IPS-NIHi11 (cell line): ENCODE measurements at regions not wholly inside any gene's neighbourhood (a gene's known extent, or its start where the extent isn't known, plus 50 kb on each side); places are given as distances from the start of the nearest gene placed in this dataset.

Experiments used
- DNase-seq: peaks from one replicate; pipeline ENCODE4 v3.0.0; 2012; ENCODE audit warnings: mixed read lengths, low spot score

GRCh38 chr1:163813251-163813650 is 491.5 kb downstream of the NUF2 start:
- no peak for DNase-seq

- DNase-seq, result no peak
These were observed 498.5 kb downstream of the NUF2 start for GRCh38 chr1:163820226-163820625.

- no peak for DNase-seq
These were observed 499.0 kb downstream of the NUF2 start for GRCh38 chr1:163820766-163821165.

GRCh38 chr1:163821679-163822078 is 499.9 kb downstream of the NUF2 start:
- no peak for DNase-seq

- no peak for DNase-seq
These were observed 501.3 kb downstream of the NUF2 start for GRCh38 chr1:163823017-163823416.

- DNase-seq, result no peak
These were observed 502.3 kb downstream of the NUF2 start for GRCh38 chr1:163824006-163824405.

DNA sequence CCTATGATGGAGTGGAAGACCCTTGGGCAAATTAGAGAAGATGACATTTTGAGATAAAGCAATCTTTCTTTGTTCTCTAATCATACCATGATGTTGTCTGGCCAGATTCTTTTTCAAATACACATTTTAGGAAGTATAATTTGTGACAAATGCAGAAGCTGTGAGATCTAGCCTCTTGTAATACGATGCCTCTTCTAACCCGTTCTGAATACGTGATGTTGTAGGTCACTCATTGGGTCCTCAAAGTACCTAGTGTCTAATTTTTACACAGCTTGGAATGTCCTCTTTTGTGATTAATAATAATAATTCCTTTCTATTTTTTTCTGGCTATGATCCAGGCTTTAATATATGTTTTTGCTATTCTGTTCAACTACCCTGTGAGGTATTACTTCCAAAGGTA is 502.7 kb downstream of the NUF2 start:
- DNase-seq, result no peak

DNA sequence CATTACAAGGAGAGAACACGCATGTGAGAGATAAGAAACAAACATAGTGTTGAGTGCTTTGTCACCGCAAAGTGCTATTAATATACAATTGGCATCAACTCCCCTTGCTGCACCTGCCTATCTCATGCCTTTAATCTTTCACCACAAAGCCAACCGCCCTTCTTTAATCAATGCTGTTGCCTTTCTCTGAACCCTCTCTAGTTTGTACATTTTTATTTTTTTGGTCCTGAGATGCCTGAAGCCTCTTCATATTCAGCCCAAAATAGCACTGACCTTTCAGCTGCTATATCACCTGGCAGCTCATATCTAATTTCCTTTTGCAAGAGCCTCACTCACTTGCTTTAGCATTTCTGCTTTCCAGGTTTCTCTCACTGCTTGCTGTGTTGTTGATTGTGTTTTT is 504.7 kb downstream of the NUF2 start:
- DNase-seq, result no peak

DNA sequence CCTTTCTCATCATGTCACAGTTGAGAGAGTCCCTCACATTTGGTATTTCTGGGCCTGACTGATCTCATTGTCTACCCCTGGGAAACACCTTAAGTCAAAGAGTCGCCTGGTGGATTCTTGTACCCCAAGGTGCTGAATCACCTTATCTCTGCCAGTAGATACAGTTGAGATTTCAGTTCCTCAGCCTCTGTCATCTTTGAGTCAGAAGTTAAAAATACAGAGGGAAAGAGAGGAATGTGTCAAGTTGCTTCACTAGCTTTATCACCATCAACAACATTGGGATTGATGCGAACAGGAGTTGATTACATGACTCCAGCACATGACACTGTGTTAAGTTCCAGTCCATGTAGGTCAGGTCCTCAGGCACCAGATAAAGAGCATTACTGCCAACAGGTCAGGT is 513.0 kb downstream of the NUF2 start:
- no peak for DNase-seq

DNA sequence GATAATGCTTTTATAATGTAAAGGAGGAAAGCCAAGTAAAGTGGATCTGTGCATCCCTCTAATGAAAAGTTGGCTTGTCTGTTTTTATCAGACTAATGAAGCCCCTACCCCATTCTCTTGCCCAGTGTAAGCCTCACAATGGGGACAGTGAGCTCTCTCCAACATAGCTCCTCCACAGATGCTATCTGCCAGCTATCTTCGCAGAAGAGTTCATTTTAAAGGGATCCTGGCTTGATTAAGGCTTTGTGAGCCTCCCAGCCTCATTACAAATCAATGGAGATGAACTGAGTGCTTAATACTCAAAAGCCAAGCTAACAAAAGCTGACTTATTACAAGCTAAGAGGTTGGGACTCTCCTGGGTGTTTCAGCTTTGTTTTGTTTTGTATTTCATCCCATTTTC is 514.7 kb downstream of the NUF2 start:
- DNase-seq, result no peak

- DNase-seq, result no peak
These were observed 515.5 kb downstream of the NUF2 start for GRCh38 chr1:163837206-163837605.

- no peak for DNase-seq
These were observed 520.8 kb downstream of the NUF2 start for GRCh38 chr1:163842571-163842970.

- no peak for DNase-seq
These were observed 522.7 kb downstream of the NUF2 start for GRCh38 chr1:163844459-163844858.

GRCh38 chr1:163845279-163845678 is 523.5 kb downstream of the NUF2 start:
- no peak for DNase-seq

DNA sequence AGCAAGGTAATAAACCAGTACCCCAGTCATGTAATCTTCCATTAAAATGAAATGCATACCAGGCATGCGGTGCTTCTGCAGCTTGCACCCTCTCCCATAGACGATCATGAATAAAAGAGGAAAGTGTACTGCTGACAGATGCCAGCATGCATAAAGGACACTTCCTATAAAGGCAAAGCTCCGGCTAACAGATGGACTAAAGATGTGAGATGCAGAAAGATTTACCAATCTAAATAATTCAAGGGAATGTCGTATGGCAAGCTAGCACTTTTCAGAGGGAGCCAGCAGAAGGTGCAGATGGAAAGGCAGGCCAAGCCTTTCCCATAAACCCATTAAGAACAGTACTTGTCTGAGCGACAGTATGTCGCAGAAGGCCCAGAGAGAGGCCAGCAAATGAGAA is 542.0 kb downstream of the NUF2 start:
- DNase-seq, result no peak

DNA sequence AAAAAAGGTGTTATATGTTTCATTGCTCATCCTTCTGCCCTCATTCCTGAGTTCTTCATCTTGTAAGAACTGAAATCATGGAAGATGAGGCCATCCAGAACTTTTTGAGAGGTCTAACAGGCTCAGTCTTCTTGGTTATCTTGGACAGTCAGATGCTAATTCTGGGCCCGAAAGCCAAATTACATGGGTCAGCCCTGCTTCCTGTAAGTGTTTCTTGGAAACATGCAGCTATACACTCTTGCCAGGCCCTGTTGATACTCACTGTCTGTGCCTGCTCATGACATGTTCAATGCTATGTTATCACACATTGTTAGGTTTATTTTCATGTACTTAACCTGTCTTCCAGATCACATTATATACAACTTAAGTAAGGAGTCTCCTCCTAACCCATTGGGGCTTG is 542.5 kb downstream of the NUF2 start:
- no peak for DNase-seq

DNA sequence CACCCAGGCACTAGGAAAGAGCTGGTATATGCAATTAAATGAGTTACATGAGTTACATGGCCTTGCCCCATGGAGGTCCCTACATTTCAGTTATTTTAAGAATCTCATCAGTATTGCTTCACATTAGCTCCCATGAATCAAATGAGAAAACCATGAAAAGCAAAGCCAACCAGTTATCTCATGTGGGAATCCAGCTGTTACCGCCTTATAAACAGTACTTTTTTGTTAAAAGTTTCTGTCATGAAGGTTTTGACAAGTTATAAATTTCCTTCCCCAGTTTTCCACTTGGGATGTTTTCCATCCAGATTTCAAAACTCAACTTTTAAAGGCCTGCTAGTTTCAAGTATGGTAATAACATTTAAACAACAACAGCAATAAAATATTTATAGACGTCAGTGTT is 544.8 kb downstream of the NUF2 start:
- DNase-seq, result no peak

DNA sequence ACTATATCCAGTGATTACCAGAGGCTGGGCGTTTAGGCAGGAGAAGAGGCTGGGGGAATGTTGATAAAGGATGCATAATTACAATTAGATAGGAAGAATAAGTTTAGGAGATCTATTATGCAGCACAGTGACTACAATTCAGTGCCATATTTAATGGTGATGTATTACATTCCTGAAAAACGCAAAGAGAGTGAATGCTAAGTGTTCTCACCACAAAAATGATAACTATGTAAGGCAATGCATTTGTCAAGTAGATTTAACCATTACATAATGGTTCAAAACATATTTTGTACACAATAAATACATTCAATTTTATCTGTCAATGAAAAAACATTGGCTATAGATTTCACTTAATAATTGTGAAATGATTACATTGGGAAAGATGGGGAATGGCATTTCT is 548.9 kb downstream of the NUF2 start:
- no peak for DNase-seq

DNA sequence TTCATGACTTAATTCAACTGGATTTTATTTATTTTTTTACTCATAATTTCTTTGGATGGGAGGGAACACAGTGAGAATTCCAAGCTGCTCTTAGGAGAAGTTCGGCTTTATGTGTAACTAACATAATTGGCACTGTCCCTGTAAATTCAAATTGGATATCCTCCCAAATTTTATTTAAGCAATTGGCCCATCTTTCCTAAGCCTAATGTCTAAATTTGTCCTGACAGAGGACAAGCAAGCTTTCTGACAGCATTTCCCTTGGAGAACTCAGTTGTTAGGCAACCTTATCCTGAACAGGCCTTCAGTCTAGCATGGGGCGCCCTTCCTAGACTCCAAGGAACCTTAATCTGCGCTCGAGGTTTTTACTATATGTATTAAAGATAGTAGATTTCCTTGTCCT is 550.3 kb downstream of the NUF2 start:
- no peak for DNase-seq

GRCh38 chr1:163874070-163874469 is 552.3 kb downstream of the NUF2 start:
- DNase-seq, result peak; percentile 21

DNA sequence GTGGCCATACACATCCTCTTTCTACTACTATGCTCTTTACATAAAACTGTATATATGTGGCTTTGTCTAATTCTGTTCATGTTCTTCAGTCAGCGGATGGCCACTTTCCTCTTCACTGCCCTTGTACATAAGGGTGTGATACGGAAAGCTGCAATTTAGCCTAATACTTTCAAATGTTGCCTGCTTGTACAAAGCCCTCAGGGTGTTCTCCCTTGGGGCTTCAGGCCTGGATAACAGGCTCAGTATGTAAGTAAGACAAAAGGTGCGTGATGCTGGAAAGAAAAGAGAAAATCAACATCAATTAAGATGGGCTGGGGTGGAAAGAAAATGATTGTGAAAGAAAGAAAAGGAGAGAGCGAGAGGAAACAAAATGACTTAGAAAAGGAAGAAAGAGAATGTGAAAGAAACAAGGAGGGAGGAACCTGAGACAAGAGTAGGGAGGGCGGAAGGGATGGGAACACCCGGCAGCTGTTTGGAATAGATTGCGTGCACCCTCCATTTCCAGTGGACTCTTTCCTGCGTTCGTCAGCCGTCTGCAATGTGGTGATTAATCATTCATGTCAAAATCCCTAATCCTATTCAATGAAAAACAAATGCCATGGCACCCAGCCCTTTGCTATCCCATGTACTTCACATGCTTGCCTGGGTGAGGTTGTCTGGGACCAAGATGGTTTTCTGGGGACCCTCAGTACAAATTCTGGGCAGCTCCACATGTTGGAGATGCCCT is 553.6 kb downstream of the NUF2 start:
- DNase-seq, result no peak

- no peak for DNase-seq
These were observed 554.2 kb downstream of the NUF2 start for GRCh38 chr1:163875927-163876320.

GRCh38 chr1:163876546-163876945 is 554.8 kb downstream of the NUF2 start:
- DNase-seq, result no peak

GRCh38 chr1:163877016-163877415 is 555.3 kb downstream of the NUF2 start:
- DNase-seq, result no peak

DNA sequence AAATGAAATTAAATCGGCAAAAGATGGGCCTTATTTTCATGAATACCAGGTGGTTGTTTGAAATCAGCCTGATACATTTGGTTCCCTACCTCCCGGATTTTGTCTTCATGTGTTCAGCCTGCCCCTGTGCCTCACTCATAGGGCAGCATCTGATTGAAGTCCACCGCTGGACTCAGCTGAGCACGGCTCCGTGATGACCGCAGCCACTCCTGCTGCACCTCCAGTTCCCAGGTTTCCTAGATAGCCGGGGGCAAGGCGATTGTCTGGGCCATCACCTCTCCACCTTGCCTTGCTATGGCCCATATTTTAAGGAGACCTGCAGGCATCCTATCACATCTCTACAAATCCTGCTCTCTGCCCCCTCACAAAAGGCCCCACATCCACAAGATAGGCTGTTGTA is 563.8 kb downstream of the NUF2 start:
- DNase-seq, result no peak
